DOHH2 (cell line): ENCODE measurements at regions not wholly inside any gene's neighbourhood (a gene's known extent, or its start where the extent isn't known, plus 50 kb on each side); places are given as distances from the start of the nearest gene placed in this dataset.

Experiments
- EZH2phosphoT487 ChIP-seq: fragments of 200-600 bp; sonication (generic); IDR thresholded peaks from 2 replicates; pipeline ENCODE4 v1.6.1; 2017; ENCODE audit warnings: borderline replicate concordance, mild to moderate bottlenecking, antibody characterized with exemption, low read length, moderate library complexity, mixed read lengths
- TF ChIP-seq, protein P1 (sequence below): fragments of 200-600 bp; sonication (generic); IDR thresholded peaks from one replicate; pipeline ENCODE4 v1.5.1; 2014; ENCODE audit warnings: antibody characterized with exemption, mild to moderate bottlenecking, low read depth, low read length; ENCODE audit not compliant: poor library complexity, severe bottlenecking

DNA sequence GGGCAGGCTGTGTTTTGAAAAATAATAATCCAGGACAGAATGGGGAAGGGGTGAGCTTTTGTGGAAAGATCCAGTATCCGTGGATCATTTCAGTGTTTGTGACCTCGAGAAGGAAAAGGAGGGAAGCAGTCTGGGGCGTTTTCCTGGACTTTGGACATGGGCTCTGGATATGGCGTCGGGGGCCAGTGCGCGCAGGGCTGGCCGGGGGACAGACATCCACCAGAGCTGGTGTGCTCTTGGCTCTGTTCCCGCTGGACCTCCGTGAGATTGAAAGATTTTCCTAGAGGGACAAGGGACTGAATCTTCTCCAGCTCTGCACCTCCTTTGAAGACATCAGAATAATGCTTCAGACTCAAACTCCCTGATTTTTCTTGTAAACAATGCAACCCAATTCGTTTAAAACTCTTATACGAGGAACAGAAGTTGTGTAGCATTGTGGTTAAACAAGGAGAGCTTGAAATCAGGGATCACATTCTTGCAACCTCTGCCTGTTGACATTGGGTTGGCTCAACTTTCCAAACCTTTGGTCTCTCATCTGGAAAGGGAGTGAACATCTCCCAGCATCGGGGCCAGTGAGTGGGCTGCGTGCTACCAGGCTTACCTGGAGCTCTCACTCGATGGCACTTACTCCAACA is 75.9 kb downstream of the C16orf95 start:
- TF ChIP-seq, protein P1, sequence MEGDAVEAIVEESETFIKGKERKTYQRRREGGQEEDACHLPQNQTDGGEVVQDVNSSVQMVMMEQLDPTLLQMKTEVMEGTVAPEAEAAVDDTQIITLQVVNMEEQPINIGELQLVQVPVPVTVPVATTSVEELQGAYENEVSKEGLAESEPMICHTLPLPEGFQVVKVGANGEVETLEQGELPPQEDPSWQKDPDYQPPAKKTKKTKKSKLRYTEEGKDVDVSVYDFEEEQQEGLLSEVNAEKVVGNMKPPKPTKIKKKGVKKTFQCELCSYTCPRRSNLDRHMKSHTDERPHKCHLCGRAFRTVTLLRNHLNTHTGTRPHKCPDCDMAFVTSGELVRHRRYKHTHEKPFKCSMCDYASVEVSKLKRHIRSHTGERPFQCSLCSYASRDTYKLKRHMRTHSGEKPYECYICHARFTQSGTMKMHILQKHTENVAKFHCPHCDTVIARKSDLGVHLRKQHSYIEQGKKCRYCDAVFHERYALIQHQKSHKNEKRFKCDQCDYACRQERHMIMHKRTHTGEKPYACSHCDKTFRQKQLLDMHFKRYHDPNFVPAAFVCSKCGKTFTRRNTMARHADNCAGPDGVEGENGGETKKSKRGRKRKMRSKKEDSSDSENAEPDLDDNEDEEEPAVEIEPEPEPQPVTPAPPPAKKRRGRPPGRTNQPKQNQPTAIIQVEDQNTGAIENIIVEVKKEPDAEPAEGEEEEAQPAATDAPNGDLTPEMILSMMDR: no peak
- TF ChIP-seq EZH2phosphoT487: no peak
